Large intestine (tissue), 3 donors: ENCODE measurements at regions not wholly inside any gene's neighbourhood (a gene's known extent, or its start where the extent isn't known, plus 50 kb on each side); places are given as distances from the start of the nearest gene placed in this dataset.
"Not testable (repeated sequence)": the region's sequence is repeated elsewhere in the genome, so short reads cannot be mapped to it uniquely, and the experiment has no call there.

Experiments used
- DNase-seq, 2 donors: peaks; one replicate each; pipeline versions ENCODE4 v3.0.0 to v3.0.0-alpha.2; 2013
- H3K27ac ChIP-seq: one replicate; pipeline ENCODE4 v1.5.1; 2013; ENCODE audit warnings: low read length
- H3K27me3 ChIP-seq: 2 replicates; pipeline ENCODE4 v1.6.1; 2013; ENCODE audit warnings: low read length; ENCODE audit not compliant: control insufficient read depth, insufficient read depth
- H3K36me3 ChIP-seq: 2 replicates; pipeline ENCODE4 v1.6.1; 2013; ENCODE audit warnings: low read length; ENCODE audit not compliant: control insufficient read depth, insufficient read depth
- H3K4me1 ChIP-seq: one replicate; pipeline ENCODE4 v1.6.1; 2013; ENCODE audit warnings: low read length; ENCODE audit not compliant: control insufficient read depth, insufficient read depth
- H3K4me3 ChIP-seq: one replicate; pipeline ENCODE4 v1.5.1; 2013; ENCODE audit warnings: low read length
- H3K9me3 ChIP-seq: one replicate; pipeline ENCODE4 v1.6.1; 2013; ENCODE audit warnings: mild to moderate bottlenecking, low read depth, low read length, moderate library complexity; ENCODE audit not compliant: control insufficient read depth
- WGBS: methylation state at CpG from one replicate; pipeline ENCODE4 v1.1.5; 2013; ENCODE audit warnings: low lambda C conversion rate; ENCODE audit not compliant: insufficient coverage; 5-methylcytosine and 5-hydroxymethylcytosine counted together

GRCh38 chr11:15685306-15685705 is 570.6 kb downstream of the INSC start:
- H3K4me1 ChIP-seq: no peaks in the 10 kb centered on the region
- H3K36me3 ChIP-seq: no peaks in the 10 kb centered on the region
- H3K27me3 ChIP-seq: no peaks in the 10 kb centered on the region
- 100% methylated on average over 1 of the region's 3 CpGs for WGBS
- no peak for DNase-seq
- H3K27ac ChIP-seq: no peak overlapping the region
- H3K4me3 ChIP-seq: no peak overlapping the region
- peaks cover 4% of the 10 kb centered on the region for H3K9me3 ChIP-seq

- not testable (repeated sequence) for DNase-seq, H3K9me3 ChIP-seq, H3K4me1 ChIP-seq, H3K27ac ChIP-seq, H3K4me3 ChIP-seq, H3K36me3 ChIP-seq, H3K27me3 ChIP-seq
- WGBS: no CpG with 5 or more reads among the region's 16 CpGs
Measured at GRCh38 chr11:15686259-15686658, 571.5 kb downstream of the INSC start.

GRCh38 chr11:15687342-15687741 is 572.6 kb downstream of the INSC start:
- WGBS: 83% methylated on average over 1 of the region's 2 CpGs
- Histone ChIP-seq H3K36me3 (no peaks in the 10 kb centered on the region), H3K27me3 (no peaks in the 10 kb centered on the region), H3K27ac (no peak overlapping the region), H3K4me3 (no peak overlapping the region), H3K4me1 (no peaks in the 10 kb centered on the region), H3K9me3 (peaks cover 4% of the 10 kb centered on the region)
- DNase-seq: no peak

- peaks cover 4% of the 10 kb centered on the region for H3K9me3 ChIP-seq
- H3K4me1 ChIP-seq: no peaks in the 10 kb centered on the region
- DNase-seq: no peak
- 83% methylated on average over 2 of the region's 4 CpGs for WGBS
- H3K27ac ChIP-seq: no peak overlapping the region
- no peaks in the 10 kb centered on the region for H3K36me3 ChIP-seq
- no peaks in the 10 kb centered on the region for H3K27me3 ChIP-seq
- no peak overlapping the region for H3K4me3 ChIP-seq
Measured at GRCh38 chr11:15688351-15688792, 573.6 kb downstream of the INSC start.

GRCh38 chr11:15690320-15690719 is 575.6 kb downstream of the INSC start:
- WGBS: no CpG with 5 or more reads among the region's 3 CpGs
- no peak overlapping the region for H3K4me3 ChIP-seq
- no peaks in the 10 kb centered on the region for H3K36me3 ChIP-seq
- H3K27me3 ChIP-seq: no peaks in the 10 kb centered on the region
- no peak for DNase-seq
- H3K9me3 ChIP-seq: peaks cover 4% of the 10 kb centered on the region
- H3K4me1 ChIP-seq: peaks cover 2% of the 10 kb centered on the region
- H3K27ac ChIP-seq: no peak overlapping the region

GRCh38 chr11:15692739-15693138 is 578.0 kb downstream of the INSC start:
- H3K4me3 ChIP-seq: no peak overlapping the region
- no peaks in the 10 kb centered on the region for H3K9me3 ChIP-seq
- H3K36me3 ChIP-seq: no peaks in the 10 kb centered on the region
- no CpG with 5 or more reads among the region's 3 CpGs for WGBS
- H3K4me1 ChIP-seq: peaks cover 6% of the 10 kb centered on the region
- no peak for DNase-seq
- no peaks in the 10 kb centered on the region for H3K27me3 ChIP-seq
- H3K27ac ChIP-seq: no peak overlapping the region

- WGBS: no CpG with 5 or more reads among the region's 3 CpGs
- peak in 1 of 2 donors; percentile 59 for DNase-seq
- Histone ChIP-seq H3K27me3 (no peaks in the 10 kb centered on the region), H3K9me3 (no peaks in the 10 kb centered on the region), H3K36me3 (no peaks in the 10 kb centered on the region), H3K4me1 (peaks cover 15% of the 10 kb centered on the region), H3K4me3 (no peak overlapping the region), H3K27ac (no peak overlapping the region)
Measured at GRCh38 chr11:15695096-15695721, 580.5 kb downstream of the INSC start.

GRCh38 chr11:15696069-15696468 is 581.3 kb downstream of the INSC start:
- H3K9me3 ChIP-seq: no peaks in the 10 kb centered on the region
- WGBS: no CpG with 5 or more reads among the region's 3 CpGs
- H3K4me1 ChIP-seq: peaks cover 19% of the 10 kb centered on the region
- no peak overlapping the region for H3K27ac ChIP-seq
- H3K4me3 ChIP-seq: no peak overlapping the region
- H3K36me3 ChIP-seq: no peaks in the 10 kb centered on the region
- DNase-seq: no peak
- H3K27me3 ChIP-seq: no peaks in the 10 kb centered on the region

GRCh38 chr11:15697437-15698236 is 582.9 kb downstream of the INSC start:
- no peak overlapping the region for H3K27ac ChIP-seq
- no peaks in the 10 kb centered on the region for H3K9me3 ChIP-seq
- WGBS: no CpG with 5 or more reads among the region's 6 CpGs
- no peak for DNase-seq
- H3K27me3 ChIP-seq: no peaks in the 10 kb centered on the region
- peaks cover 19% of the 10 kb centered on the region for H3K4me1 ChIP-seq
- H3K36me3 ChIP-seq: no peaks in the 10 kb centered on the region
- no peak overlapping the region for H3K4me3 ChIP-seq

GRCh38 chr11:15698855-15699254 is 584.1 kb downstream of the INSC start:
- no peaks in the 10 kb centered on the region for H3K27me3 ChIP-seq
- peaks cover 19% of the 10 kb centered on the region for H3K4me1 ChIP-seq
- no CpG with 5 or more reads among the region's 3 CpGs for WGBS
- H3K4me3 ChIP-seq: no peak overlapping the region
- DNase-seq: no peak
- H3K36me3 ChIP-seq: no peaks in the 10 kb centered on the region
- no peaks in the 10 kb centered on the region for H3K9me3 ChIP-seq
- no peak overlapping the region for H3K27ac ChIP-seq
